ENCODE measurements at regions not wholly inside any gene's neighbourhood (a gene's known extent, or its start where the extent isn't known, plus 50 kb on each side); places are given as distances from the start of the nearest gene placed in this dataset.

- no peaks in the 10 kb centered on the region for H3K4me1 ChIP-seq (ENCODE audit: low read length)
- H3K27ac ChIP-seq (ENCODE audit: low read length), result no peak overlapping the region
- H3K79me2 ChIP-seq (ENCODE audit: low read length), result no peaks in the 10 kb centered on the region
- no peak for DNase-seq
- no peaks in the 10 kb centered on the region for H3K27me3 ChIP-seq (replicated peaks; ENCODE audit: insufficient read depth, low read length)
- H4K20me1 ChIP-seq (ENCODE audit: insufficient read depth, low read length), result no peaks in the 10 kb centered on the region
- H3K4me2 ChIP-seq (ENCODE audit: low read depth, low read length), result no peak overlapping the region
- no peaks in the 10 kb centered on the region for H3F3A ChIP-seq (ENCODE audit: insufficient read depth, low read length)
- H3K9me2 ChIP-seq (replicated peaks; ENCODE audit: insufficient read depth, low read length), result no peaks in the 10 kb centered on the region
- no peak overlapping the region for H2AFZ ChIP-seq (ENCODE audit: low read length)
- no peaks in the 10 kb centered on the region for H3K9me3 ChIP-seq (replicated peaks; ENCODE audit: insufficient read depth, low read length)
- H3K4me3 ChIP-seq (ENCODE audit: low read length), result no peak overlapping the region
- H3K36me3 ChIP-seq (replicated peaks; ENCODE audit: insufficient read depth, low read length), result no peaks in the 10 kb centered on the region
- no peak for TF ChIP-seq EZH2phosphoT487 (IDR thresholded peaks at IDR 0.05; ENCODE audit: low read length)
- TF ChIP-seq CTCF (IDR thresholded peaks at IDR 0.05; ENCODE audit: low read length), result no peak
- TF ChIP-seq EZH2 (optimal IDR thresholded peaks at IDR 0.05; ENCODE audit: low read depth, low read length), result no peak
- no peak overlapping the region for H3K9ac ChIP-seq (ENCODE audit: low read length)
Measured at GRCh38 chr13:72039126-72039525, 172.1 kb upstream of the DACH1 start.

GRCh38 chr13:72029981-72030380 lies 163.0 kb upstream of the DACH1 start:
- DNase-seq, result no peak
- Histone ChIP-seq H3K27me3 (replicated peaks; ENCODE audit: insufficient read depth, low read length) (no peaks in the 10 kb centered on the region), H2AFZ (ENCODE audit: low read length) (no peak overlapping the region), H3K4me1 (ENCODE audit: low read length) (no peaks in the 10 kb centered on the region), H3K79me2 (ENCODE audit: low read length) (no peaks in the 10 kb centered on the region), H3F3A (ENCODE audit: insufficient read depth, low read length) (no peaks in the 10 kb centered on the region), H3K9me3 (replicated peaks; ENCODE audit: insufficient read depth, low read length) (no peaks in the 10 kb centered on the region), H4K20me1 (ENCODE audit: insufficient read depth, low read length) (no peaks in the 10 kb centered on the region), H3K9ac (ENCODE audit: low read length) (no peak overlapping the region), H3K27ac (ENCODE audit: low read length) (no peak overlapping the region), H3K4me3 (ENCODE audit: low read length) (no peak overlapping the region), H3K36me3 (replicated peaks; ENCODE audit: insufficient read depth, low read length) (no peaks in the 10 kb centered on the region), H3K9me2 (replicated peaks; ENCODE audit: insufficient read depth, low read length) (no peaks in the 10 kb centered on the region), H3K4me2 (ENCODE audit: low read depth, low read length) (no peak overlapping the region)
- TF ChIP-seq EZH2 (optimal IDR thresholded peaks at IDR 0.05; ENCODE audit: low read depth, low read length) (no peak), EZH2phosphoT487 (IDR thresholded peaks at IDR 0.05; ENCODE audit: low read length) (no peak), CTCF (IDR thresholded peaks at IDR 0.05; ENCODE audit: low read length) (no peak)

- H3K36me3 ChIP-seq (replicated peaks; ENCODE audit: insufficient read depth, low read length), result no peaks in the 10 kb centered on the region
- no peaks in the 10 kb centered on the region for H3K4me1 ChIP-seq (ENCODE audit: low read length)
- no peak overlapping the region for H3K9ac ChIP-seq (ENCODE audit: low read length)
- H3K4me3 ChIP-seq (ENCODE audit: low read length), result no peak overlapping the region
- H3K4me2 ChIP-seq (ENCODE audit: low read depth, low read length), result no peak overlapping the region
- H3K79me2 ChIP-seq (ENCODE audit: low read length), result no peaks in the 10 kb centered on the region
- H3K9me3 ChIP-seq (replicated peaks; ENCODE audit: insufficient read depth, low read length), result no peaks in the 10 kb centered on the region
- no peaks in the 10 kb centered on the region for H3K9me2 ChIP-seq (replicated peaks; ENCODE audit: insufficient read depth, low read length)
- H3K27ac ChIP-seq (ENCODE audit: low read length), result no peak overlapping the region
- no peaks in the 10 kb centered on the region for H4K20me1 ChIP-seq (ENCODE audit: insufficient read depth, low read length)
- no peak for DNase-seq
- no peak overlapping the region for H2AFZ ChIP-seq (ENCODE audit: low read length)
- no peaks in the 10 kb centered on the region for H3F3A ChIP-seq (ENCODE audit: insufficient read depth, low read length)
- TF ChIP-seq EZH2 (optimal IDR thresholded peaks at IDR 0.05; ENCODE audit: low read depth, low read length) (no peak), EZH2phosphoT487 (IDR thresholded peaks at IDR 0.05; ENCODE audit: low read length) (no peak), CTCF (IDR thresholded peaks at IDR 0.05; ENCODE audit: low read length) (no peak)
- H3K27me3 ChIP-seq (replicated peaks; ENCODE audit: insufficient read depth, low read length), result no peaks in the 10 kb centered on the region
Measured at GRCh38 chr13:72025836-72026235, 158.8 kb upstream of the DACH1 start.
